ENCODE measurements at regions not wholly inside any gene's neighbourhood (a gene's known extent, or its start where the extent isn't known, plus 50 kb on each side); places are given as distances from the start of the nearest gene placed in this dataset.

DNA sequence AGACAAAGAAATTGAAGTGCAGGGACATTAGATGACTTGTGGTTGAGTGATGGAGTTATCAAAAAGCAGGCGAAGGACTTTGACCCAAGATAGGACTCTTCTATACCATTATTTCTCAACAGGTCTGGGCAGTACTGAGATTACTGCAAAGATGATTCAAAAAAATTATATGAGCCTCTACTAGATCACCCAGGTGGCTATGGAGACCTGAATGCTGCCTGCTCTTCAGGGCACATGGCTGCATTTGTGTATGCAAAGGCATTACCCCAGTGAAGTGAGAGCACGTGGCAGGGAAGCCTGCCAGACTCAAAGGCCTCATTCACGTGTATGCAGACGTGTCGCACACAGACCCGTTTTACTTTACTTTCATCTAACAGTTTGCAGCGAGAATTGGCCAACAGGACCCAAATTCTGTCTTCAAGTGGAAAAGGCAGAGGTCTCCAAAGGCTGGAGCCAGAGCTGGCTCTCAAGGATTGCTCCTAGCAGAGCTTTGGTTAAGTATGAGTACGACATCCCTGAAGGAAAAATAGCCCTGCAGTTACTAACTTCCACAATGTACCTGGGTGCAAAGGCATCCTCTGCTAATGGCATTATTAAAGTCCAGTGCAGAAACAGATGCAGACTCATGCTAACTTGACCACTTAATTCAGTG, 113.8 kb upstream of the ARMC2 start:
- no peak for DNase-seq

DNA sequence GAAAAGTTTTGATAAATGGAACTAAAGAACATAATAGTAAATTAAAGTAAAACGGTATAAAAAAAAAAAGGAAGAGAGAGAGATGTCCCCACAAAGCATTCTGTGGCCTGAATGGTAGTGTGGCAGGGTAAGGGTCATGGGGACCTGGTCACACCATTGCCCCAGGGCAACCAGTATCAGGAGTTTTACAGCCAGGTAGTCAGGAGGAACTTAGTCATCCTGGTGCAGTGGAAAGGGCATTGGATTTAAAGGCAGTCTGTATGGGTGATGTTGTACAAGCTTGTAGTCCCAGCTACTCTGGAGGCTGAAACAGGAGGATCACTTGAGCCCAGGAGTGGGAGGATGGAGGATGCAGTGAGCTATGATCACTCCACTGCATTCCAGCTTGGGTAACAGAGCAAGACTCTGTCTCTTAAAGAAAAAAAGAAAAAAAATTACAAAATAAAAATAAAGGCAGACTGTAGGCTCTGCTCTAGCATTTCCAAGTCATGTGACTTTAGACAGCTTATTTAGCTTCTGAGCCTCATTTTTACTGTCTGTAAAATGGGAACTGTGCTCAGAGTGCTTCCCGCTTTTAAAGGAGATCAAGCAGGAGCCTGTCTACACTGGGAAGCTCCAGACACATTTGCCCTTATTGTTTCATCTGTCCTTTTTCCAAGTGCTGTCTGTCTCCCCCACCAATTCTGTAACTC, 112.8 kb upstream of the ARMC2 start:
- DNase-seq: no peak

DNA sequence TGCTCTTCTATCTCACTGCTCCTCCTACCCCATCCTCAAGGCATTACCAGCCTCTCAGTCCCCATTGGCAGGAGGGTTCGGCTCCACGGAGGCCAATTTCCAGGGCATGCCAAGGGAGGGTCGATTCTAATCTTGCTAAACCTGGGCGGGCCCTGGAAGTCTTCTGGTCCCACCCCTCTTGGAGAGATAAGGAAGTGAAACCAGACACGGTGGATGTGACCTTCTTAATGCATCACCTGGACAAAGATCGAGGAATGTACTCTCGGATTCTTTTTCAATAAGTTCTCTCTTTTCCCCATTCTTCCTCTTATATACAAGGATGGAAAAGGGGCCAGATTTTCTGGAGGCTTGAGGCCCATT, 112.2 kb upstream of the ARMC2 start:
- no peak for DNase-seq

DNA sequence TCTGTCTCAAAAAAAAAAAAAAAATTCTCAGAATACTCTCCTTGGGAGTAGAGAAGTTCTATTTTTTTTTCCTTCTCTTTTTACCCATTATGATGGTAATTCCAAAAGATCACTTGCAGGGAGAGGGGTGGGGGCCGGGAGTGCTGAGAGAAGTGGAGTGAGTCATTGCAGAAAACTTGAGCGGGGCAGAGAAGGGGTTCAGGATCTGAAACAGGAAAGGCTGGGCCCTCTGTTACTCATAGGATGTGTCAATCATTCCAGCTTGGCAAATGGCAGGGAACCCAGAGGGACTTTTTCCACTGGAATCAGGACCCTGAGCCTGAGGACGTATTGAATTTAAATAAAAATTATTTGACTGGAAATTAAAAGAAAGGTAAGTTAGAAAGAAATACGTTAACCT, 111.4 kb upstream of the ARMC2 start:
- no peak for DNase-seq

- DNase-seq: no peak
Measured at GRCh38 chr6:108737594-108738546, 110.4 kb upstream of the ARMC2 start.

GRCh38 chr6:108738684-108739416, 109.4 kb upstream of the ARMC2 start:
- DNase-seq: no peak

GRCh38 chr6:108739496-108740330, 108.5 kb upstream of the ARMC2 start:
- no peak for DNase-seq

GRCh38 chr6:108741331-108741989, 106.8 kb upstream of the ARMC2 start:
- no peak for DNase-seq

- no peak for DNase-seq
Measured at GRCh38 chr6:108742041-108742440, 106.2 kb upstream of the ARMC2 start.

DNA sequence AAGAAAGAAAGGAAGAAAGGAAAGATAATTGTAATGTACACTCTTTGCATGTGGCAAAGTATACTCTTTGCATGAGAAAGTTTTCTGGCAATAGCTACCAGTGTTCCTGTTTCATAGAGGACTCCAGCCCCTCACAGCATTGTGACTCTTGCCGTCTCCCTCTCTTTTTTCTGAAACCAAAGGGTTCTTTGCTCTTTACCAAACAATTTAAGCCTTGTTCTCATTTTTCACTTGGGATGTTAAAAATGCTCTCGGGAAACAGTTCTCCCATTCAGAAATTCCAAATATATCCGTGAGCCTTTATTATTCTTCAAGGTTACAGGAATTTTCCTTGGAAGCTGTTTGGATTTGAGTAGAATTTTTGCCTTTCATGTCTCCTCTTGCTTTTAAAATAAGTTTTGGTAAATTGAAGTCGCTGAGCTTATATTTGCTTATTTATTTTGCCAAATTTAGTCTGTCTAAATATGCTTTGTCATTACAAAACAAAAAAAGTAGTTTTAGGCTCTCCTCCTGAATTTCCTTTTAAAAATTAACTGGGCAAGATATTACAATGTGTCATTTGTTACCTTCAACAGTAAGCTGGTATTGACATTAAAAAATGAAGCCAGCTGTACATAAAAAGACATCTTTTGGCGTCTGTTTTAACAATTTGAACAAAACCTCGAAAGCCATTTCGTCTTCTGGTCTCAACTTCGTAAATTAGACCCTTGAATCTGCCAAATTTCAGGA, 103.8 kb upstream of the ARMC2 start:
- no peak for DNase-seq

- no peak for DNase-seq
Measured at GRCh38 chr6:108744996-108745395, 103.2 kb upstream of the ARMC2 start.

DNA sequence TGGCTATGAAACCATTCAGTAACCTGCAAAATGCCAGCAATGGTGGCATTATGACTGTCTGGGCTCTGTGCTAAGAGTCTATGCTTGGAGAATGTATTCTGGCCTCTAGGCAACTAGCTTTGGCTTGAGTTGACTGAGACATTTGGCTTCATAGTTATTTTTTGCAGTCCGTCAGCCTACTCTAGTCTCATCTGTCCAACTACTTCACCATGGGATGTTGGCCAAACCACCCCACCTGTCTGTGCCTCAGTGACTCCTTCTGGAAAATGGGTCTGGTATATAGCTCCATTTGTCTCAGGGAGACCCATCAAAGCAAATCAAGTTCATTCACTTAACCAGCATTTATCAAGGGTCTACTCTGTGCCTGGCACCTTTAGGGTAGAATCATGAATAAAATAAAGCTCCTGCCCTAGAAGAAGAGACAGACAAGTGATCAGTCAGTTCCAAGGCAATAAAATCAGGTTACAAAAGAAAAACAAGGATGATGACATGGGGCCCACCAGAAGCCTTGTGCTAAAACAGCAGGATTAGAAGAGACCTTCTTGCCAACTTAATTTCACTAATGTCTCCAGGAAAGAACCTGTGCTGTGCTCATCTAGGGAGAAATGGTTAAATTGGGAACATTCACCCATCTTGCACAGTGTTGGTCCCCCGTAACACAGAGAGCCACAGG, 102.4 kb upstream of the ARMC2 start:
- DNase-seq: no peak

DNA sequence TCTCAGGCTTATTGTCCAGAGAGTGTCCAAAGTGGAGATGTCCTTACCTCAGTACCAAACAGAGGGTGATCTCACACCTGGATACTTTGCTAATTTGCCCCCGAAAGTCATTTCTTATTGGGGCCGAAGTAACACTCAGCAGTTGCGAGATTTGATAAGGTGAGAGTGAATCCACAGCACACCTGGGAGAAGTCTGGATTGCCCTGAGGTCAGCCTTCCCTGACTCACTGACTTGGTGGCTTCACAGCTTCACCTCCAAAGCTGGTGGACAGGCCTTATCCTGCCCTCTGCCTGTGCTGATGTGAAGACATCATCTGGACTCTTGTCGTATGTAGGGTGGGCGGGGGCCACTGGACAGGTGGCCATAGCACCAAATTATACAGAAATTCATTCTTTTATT, 101.9 kb upstream of the ARMC2 start:
- no peak for DNase-seq

- DNase-seq: no peak
Measured at GRCh38 chr6:108746836-108747575, 101.2 kb upstream of the ARMC2 start.

DNA sequence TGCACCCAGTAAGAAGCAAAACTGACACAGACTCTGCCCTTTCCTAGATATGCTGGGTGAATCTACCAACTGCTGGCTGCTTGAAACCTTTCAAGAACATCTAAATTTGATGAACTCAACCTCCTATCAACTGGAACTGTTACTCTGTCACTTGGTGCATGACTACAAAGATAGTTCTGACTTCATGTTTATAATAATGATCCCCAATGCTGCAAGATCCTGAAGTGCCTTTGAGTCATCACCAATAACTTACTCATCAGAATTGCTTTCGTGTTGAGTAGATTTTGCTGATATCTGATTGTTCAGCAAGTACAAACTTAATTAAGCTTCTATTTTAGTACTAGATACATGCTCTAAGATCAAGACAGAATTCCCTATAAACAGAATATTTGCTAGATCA, 100.2 kb upstream of the ARMC2 start:
- DNase-seq: no peak

GRCh38 chr6:108748959-108749358, 99.3 kb upstream of the ARMC2 start:
- no peak for DNase-seq

DNA sequence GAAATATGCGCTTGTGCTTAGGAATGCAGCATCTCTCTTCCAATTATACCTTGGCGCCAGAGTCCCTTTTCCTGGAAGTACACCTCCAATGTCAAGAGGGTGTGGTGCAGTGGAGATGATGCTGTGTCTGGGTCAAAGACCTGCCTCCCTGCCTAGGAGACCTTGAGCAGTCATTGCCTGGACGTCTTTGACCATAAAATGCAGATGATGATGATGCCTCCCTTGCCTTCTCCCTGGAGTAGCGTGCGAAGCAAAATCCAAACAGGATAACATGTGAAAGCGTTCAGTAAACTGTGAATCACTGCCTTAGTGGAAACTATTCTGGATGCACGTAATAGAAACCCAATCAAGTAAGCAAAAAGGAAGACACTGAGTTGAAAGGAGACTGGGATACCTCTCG, 97.4 kb upstream of the ARMC2 start:
- no peak for DNase-seq

GRCh38 chr6:108751282-108751681, 96.9 kb upstream of the ARMC2 start:
- no peak for DNase-seq
